DMS153 (cell line): ENCODE measurements at regions not wholly inside any gene's neighbourhood (a gene's known extent, or its start where the extent isn't known, plus 50 kb on each side); places are given as distances from the start of the nearest gene placed in this dataset.

ENCODE experiments used
- DNase-seq: peaks from one replicate; lab custom pipeline; 2025; lab: John Stamatoyannopoulos, UW

GRCh38 chr2:180364719-180365118 lies 357.6 kb upstream of the CWC22 start:
- no peak for DNase-seq

- DNase-seq = no peak
These were observed 353.2 kb upstream of the CWC22 start for GRCh38 chr2:180360283-180360618.

GRCh38 chr2:180359522-180360282 lies 352.6 kb upstream of the CWC22 start:
- peak; percentile 25 for DNase-seq

DNA sequence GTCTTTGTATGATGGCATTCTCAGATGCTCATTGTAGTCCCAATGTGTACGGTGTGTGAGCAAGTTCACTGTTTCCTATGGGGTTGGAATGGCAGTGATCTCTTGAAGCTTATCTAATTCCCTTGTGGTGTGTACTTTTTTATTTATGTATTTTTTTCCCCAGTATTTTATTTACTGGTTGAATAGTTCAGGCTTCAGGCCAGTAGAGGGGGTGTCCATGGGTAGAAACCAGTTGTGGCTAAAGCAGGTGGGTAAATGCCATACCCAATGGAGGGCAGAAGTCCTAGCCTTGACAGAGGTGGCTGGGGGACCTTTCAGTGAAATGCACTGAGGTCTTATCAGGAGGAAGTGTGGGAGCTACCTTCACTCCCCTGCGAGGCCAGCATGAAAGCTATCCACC lies 351.4 kb upstream of the CWC22 start:
- DNase-seq = no peak

DNA sequence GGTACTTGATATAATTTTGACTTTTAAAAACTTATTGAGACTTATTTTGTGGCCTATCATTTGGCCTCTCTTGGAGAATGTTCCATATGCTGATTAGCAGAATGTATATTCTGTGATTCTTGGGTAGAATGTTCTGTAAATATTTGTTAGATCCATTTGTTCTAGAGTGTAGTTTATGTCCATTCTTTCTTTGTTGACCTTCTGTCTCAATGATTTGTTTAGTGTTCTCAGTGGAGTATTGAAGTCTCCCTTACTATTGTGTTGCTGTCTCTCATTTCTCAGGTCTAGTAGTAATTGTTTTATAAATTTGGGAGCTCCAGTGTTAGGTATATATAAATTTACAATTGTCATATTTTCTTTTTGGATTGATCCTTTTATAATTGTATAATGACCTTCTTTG lies 349.6 kb upstream of the CWC22 start:
- peak; percentile 11 for DNase-seq

- DNase-seq = no peak
These were observed 345.5 kb upstream of the CWC22 start for GRCh38 chr2:180352620-180353019.

GRCh38 chr2:180349809-180350208 lies 342.7 kb upstream of the CWC22 start:
- no peak for DNase-seq

- no peak for DNase-seq
These were observed 336.6 kb upstream of the CWC22 start for GRCh38 chr2:180343528-180344345.

DNA sequence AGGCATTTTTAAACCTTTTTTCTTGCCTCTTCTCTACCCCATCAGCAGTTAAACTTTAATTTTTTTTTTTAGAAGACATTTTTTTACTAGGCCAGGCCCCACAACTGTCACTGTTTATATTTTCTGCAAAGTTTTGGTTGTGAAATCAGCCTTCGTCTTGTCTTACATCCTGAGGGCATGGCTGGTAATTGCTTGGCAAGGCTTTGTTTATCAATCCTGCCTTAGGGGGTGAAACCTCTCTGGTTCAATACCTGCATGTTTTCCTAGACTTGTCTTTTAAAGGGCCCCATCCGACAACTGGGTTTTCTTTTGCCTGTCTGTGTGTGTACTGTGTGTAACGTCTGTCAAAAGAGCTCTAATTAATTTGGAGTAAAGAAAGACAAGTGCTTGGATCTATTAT lies 330.0 kb upstream of the CWC22 start:
- DNase-seq = no peak

DNA sequence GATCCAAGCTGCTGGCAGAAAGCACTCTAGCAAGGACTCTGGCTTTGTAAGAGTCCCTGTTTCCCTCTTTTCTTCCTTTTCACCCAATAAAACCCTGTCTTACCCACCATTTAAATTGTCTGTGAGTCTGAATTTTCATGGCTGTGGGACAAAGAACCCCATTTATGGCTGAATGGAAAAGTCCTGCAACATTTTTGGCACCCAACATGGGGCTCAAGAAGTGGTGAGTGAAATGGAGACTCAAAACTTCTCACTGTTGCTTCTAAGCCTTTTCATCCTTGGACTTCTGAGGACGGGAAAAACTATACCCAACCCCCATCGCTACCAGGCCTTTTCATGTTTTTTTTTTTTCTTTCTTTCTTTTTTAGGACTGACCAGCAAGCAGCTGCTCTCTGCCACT lies 329.5 kb upstream of the CWC22 start:
- DNase-seq = no peak

DNA sequence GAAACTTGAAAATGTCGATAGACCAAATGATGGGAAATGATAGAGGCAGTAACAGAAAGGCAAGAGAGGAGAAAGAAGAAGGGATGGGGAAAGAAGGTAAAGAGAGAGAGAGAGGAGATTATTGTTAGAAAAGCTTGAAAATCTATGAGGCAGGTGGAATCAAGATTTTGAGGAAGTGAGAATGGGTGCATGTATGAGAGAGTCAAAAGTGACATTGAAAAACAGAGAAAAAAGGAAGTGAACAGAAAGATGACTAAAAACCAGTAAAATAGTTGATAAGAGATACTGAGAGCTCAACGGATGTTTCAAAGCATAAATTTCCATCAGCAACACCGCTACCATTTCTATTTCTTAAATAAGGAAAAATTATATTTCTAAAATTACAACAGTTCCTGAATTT lies 327.4 kb upstream of the CWC22 start:
- DNase-seq = no peak

DNA sequence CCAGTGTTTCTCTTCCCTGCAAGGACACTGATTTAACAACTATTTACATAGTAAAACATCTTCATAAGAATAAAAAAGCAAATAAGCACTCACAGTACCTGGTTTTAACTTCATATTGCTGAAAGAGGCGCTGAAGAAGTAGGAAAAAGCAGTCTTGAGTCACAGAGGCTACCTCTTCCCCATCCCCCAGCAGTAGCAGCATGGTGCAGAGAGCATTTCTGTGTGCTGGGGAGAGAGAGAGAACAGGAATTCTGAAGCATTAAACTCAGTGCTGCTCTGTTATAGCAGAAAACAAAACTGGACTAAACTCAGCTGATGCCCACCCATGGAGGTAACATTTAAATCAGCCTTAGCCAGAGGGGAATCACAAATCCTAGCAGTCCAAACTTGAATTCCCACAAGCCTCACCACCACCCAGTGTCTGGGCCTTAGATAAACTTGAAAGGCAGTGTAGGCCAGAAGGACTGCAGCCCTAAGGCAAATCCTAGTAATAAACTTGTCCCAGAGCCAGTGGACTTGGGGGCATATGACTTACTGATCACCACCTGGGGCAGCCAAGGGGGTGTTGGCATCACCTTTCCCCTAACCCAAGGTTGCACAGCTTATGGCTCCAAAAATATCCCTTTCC lies 321.8 kb upstream of the CWC22 start:
- no peak for DNase-seq

DNA sequence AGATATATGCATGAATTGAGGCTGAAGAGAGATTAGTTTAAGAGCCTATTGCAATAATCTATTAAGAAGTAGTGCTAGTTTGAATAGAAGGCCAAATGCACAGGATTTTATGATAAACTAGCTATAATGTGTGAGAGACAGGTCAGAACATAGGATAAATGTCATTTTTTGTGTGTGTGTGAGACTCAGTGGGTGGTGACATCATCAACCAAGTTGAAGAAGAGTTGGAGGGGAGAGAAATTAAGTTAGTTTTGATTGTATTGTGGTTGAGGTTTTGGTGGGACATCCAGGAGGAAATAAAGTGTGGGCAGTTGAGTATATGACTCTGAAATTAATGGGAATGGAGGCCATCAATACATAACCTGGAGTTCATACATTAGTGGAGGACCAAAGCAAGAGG lies 320.1 kb upstream of the CWC22 start:
- DNase-seq = no peak

DNA sequence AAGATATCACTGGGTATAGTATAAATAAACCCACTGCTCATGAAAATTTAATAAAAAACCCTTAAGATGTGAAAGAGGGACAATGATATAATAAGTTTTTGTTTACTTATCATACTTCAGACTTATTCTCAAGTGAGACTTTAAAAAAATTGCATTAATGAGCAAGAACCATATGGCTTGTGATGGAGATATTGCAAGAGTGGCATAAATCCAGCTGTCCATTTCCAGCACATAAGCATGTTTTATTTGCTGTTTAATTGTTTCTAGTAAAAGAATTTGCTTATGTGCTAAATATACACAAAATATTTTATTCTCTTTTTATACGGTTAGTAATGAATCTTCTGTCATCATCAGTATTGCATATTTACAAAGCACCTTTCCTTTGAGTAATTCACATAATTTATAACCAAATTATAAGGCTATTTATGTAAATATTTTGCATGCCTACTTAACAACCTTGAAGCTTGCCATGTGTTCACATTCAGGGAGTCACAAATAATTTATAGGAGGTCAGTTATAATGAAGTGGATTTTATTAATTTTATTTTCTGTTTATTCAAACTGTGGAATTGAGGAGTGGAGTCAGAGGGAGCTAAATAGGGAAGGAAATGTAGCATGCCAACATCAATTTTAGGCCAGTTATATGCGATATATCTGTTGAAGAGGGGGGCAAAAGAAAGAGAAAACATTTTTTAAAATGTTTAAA lies 318.5 kb upstream of the CWC22 start:
- no peak for DNase-seq

- no peak for DNase-seq
These were observed 317.1 kb upstream of the CWC22 start for GRCh38 chr2:180324182-180324581.

GRCh38 chr2:180322781-180323180 lies 315.7 kb upstream of the CWC22 start:
- DNase-seq = no peak

DNA sequence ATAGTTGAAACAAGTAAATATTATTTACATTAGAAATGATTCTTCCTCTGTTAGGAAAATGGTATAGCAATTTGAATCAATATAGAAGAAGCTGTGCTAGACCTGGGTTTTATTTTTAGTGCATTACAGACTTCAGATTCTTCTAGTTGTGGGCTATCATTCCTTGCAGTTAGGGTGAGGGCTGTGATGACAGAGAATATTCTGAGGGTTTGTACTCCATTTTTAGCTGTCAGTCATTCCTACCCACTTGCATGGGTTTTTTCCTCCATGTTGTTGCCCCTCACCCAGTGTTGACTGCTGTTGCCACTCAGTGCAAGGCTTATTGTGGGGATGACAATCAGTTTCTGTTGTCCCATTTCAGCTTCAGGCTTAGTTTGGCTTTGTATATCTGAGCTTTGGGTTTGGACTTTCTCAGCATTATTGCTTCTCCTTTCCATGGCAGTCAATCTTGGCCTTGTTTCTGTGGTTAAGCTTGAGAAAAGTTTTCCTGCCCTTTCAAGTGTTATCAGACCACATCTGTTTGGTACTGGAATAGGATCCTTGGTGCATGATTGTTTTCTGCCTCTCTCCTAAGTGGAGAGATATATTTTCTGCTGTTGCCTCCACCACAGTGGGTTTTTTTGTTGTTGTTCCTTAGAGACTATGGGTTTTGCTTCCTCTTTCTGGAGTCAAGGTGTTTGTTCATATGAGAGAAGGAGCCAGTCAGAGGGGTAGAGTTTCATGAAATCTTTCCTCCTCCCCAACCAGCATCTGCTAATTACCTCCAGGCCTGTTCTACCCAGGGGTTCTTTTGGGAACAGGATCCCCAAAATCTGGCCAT lies 312.7 kb upstream of the CWC22 start:
- DNase-seq = no peak

DNA sequence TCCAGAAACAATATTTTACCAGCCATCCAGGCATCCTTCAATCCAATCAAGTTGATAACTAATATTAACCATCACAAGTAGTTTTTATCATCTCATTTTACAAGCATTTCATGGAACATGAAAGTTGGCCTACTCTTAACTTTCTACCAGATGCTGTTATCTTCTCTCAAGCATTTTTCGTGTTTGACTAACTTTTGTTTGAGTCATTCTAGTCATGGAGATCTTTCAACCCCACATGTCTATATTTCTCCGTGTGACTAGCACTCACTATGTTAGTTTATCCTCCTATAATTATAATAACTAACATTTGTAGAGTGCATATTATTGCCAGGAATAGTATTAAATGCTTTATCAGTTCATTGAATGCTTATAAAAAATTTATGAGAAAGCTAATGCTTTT lies 307.0 kb upstream of the CWC22 start:
- DNase-seq = no peak

DNA sequence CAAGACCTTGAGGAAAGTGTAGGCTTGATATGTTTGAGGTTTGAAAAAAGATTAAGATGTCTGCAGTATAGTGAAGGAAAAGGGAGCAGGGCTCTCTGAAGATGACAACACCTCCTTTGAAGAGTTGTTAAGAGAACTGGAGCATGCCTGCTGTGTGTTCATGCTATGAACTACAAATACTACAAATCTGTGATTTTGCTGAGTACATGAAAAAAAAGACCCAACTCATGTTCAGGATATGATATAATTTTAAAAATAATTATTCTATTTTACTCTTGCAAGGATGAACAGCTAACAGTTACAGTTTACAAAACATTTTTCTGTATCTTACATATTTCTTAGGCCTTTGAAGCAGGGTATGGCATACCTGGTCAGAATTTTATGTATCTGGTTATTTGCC lies 305.4 kb upstream of the CWC22 start:
- DNase-seq = no peak

- DNase-seq = no peak
These were observed 300.0 kb upstream of the CWC22 start for GRCh38 chr2:180307096-180307495.

- no peak for DNase-seq
These were observed 299.2 kb upstream of the CWC22 start for GRCh38 chr2:180306346-180306745.
